GM12878 (cell line): ENCODE measurements at regions not wholly inside any gene's neighbourhood (a gene's known extent, or its start where the extent isn't known, plus 50 kb on each side); places are given as distances from the start of the nearest gene placed in this dataset.

Source experiments
- CHD1 ChIP-seq: IDR thresholded peaks from 2 replicates; pipeline ENCODE4 v1.6.1; 2012; ENCODE audit warnings: low read depth, low read length, improper control_type of control experiment
- GABPA ChIP-seq: IDR thresholded peaks from 2 replicates; pipeline ENCODE4 v1.6.1; 2014; ENCODE audit warnings: antibody characterized with exemption, low read depth, mild to moderate bottlenecking, inconsistent platforms
- POLR2A ChIP-seq: IDR thresholded peaks from 2 replicates; pipeline ENCODE4 v1.6.1; 2011; ENCODE audit warnings: low read depth, mild to moderate bottlenecking, low read length
- POLR2AphosphoS5 ChIP-seq: IDR thresholded peaks from 2 replicates; pipeline ENCODE4 v1.6.1; 2011; ENCODE audit warnings: mild to moderate bottlenecking, low read length, inconsistent platforms
- RB1 ChIP-seq: fragments of 450-650 bp; formaldehyde crosslinking; IDR thresholded peaks from 2 replicates; pipeline ENCODE4 v1.6.1; 2017; ENCODE audit warnings: mild to moderate bottlenecking, borderline replicate concordance
- SP1 ChIP-seq: IDR thresholded peaks from one replicate; pipeline ENCODE4 v1.6.1; 2011; ENCODE audit warnings: low read depth, low read length
- ZZZ3 ChIP-seq: IDR thresholded peaks from 2 replicates; pipeline ENCODE4 v1.6.1; 2011; ENCODE audit warnings: low read depth; ENCODE audit not compliant: control insufficient read depth, insufficient read length
- TF ChIP-seq, protein P1 (sequence below), 3 experiments: IDR thresholded peaks in 2 of 3; conservative IDR thresholded peaks in 1 of 3; 2 replicates each; pipeline ENCODE4 v1.5.1; 2011; ENCODE audit warnings: low read depth in 3 of 3, low read length in 3 of 3, mild to moderate bottlenecking in 3 of 3, control low read depth in 2 of 3, moderate library complexity in 2 of 3, inconsistent platforms in 1 of 3, mixed read lengths in 1 of 3; ENCODE audit not compliant: control insufficient read depth in 2 of 3, insufficient read depth in 1 of 3; ENCODE audit errors: extremely low read depth in 1 of 3
- TF ChIP-seq, protein P2 (sequence below): IDR thresholded peaks from 2 replicates; pipeline ENCODE4 v1.6.1; 2012; ENCODE audit warnings: low read depth, low read length, improper control_type of control experiment
- TF ChIP-seq, protein P3 (sequence below): IDR thresholded peaks from 2 replicates; pipeline ENCODE4 v1.6.1; 2012; ENCODE audit warnings: low read depth, low read length, improper control_type of control experiment
- TF ChIP-seq, protein P4 (sequence below): fragments of 450-650 bp; IDR thresholded peaks from 2 replicates; pipeline ENCODE4 v1.6.1; 2017; ENCODE audit warnings: mild to moderate bottlenecking, moderate library complexity

DNA sequence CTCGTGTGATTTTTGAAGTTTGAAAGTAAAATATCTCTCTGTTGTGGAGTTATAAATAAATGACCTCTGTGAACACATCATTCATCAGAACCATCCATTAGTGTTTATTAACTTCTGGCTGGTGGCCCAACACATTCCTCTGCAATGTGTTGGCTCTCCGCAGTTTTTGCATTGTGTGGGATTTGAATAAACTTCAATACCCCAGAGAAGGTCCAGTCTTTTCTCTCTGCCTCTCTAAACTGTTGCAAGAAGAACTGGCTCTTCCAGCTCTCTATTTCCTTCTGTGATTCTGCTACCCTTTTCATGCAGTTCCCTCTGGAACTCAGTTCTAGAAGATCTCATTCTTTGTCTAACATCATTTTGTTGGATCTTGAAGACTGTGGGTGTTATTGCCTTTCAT, 125.0 kb upstream of the ARHGAP42 start:
- TF ChIP-seq, protein P1, sequence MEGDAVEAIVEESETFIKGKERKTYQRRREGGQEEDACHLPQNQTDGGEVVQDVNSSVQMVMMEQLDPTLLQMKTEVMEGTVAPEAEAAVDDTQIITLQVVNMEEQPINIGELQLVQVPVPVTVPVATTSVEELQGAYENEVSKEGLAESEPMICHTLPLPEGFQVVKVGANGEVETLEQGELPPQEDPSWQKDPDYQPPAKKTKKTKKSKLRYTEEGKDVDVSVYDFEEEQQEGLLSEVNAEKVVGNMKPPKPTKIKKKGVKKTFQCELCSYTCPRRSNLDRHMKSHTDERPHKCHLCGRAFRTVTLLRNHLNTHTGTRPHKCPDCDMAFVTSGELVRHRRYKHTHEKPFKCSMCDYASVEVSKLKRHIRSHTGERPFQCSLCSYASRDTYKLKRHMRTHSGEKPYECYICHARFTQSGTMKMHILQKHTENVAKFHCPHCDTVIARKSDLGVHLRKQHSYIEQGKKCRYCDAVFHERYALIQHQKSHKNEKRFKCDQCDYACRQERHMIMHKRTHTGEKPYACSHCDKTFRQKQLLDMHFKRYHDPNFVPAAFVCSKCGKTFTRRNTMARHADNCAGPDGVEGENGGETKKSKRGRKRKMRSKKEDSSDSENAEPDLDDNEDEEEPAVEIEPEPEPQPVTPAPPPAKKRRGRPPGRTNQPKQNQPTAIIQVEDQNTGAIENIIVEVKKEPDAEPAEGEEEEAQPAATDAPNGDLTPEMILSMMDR (IDR thresholded peaks at IDR 0.05 in 2 of 3, conservative IDR thresholded peaks at IDR 0.05 in 1 of 3; ENCODE audit: control insufficient read depth in 2 of 3, extremely low read depth in 1 of 3, insufficient read depth in 1 of 3, low read depth in 3 of 3, low read length in 3 of 3) = no peak
- TF ChIP-seq ZZZ3 (no peak), SP1 (no peak), RB1 (no peak), POLR2AphosphoS5 (no peak), CHD1 (no peak), GABPA (no peak), POLR2A (no peak)
- TF ChIP-seq, protein P2, sequence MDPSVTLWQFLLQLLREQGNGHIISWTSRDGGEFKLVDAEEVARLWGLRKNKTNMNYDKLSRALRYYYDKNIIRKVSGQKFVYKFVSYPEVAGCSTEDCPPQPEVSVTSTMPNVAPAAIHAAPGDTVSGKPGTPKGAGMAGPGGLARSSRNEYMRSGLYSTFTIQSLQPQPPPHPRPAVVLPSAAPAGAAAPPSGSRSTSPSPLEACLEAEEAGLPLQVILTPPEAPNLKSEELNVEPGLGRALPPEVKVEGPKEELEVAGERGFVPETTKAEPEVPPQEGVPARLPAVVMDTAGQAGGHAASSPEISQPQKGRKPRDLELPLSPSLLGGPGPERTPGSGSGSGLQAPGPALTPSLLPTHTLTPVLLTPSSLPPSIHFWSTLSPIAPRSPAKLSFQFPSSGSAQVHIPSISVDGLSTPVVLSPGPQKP = no peak
- TF ChIP-seq, protein P3, sequence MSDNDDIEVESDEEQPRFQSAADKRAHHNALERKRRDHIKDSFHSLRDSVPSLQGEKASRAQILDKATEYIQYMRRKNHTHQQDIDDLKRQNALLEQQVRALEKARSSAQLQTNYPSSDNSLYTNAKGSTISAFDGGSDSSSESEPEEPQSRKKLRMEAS = no peak
- TF ChIP-seq, protein P4, sequence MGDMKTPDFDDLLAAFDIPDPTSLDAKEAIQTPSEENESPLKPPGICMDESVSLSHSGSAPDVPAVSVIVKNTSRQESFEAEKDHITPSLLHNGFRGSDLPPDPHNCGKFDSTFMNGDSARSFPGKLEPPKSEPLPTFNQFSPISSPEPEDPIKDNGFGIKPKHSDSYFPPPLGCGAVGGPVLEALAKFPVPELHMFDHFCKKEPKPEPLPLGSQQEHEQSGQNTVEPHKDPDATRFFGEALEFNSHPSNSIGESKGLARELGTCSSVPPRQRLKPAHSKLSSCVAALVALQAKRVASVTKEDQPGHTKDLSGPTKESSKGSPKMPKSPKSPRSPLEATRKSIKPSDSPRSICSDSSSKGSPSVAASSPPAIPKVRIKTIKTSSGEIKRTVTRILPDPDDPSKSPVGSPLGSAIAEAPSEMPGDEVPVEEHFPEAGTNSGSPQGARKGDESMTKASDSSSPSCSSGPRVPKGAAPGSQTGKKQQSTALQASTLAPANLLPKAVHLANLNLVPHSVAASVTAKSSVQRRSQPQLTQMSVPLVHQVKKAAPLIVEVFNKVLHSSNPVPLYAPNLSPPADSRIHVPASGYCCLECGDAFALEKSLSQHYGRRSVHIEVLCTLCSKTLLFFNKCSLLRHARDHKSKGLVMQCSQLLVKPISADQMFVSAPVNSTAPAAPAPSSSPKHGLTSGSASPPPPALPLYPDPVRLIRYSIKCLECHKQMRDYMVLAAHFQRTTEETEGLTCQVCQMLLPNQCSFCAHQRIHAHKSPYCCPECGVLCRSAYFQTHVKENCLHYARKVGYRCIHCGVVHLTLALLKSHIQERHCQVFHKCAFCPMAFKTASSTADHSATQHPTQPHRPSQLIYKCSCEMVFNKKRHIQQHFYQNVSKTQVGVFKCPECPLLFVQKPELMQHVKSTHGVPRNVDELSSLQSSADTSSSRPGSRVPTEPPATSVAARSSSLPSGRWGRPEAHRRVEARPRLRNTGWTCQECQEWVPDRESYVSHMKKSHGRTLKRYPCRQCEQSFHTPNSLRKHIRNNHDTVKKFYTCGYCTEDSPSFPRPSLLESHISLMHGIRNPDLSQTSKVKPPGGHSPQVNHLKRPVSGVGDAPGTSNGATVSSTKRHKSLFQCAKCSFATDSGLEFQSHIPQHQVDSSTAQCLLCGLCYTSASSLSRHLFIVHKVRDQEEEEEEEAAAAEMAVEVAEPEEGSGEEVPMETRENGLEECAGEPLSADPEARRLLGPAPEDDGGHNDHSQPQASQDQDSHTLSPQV = no peak
